HG02981 (cell line): ENCODE measurements at regions not wholly inside any gene's neighbourhood (a gene's known extent, or its start where the extent isn't known, plus 50 kb on each side); places are given as distances from the start of the nearest gene placed in this dataset.
A peak's percentile ranks its signal among the peaks of the same experiment; 100 is the strongest.

ENCODE experiments used
- ATAC-seq: cut with Tn5 transposase; IDR thresholded peaks from one replicate; pipeline ENCODE4 v1.9.1; 2021; ENCODE audit warnings: mild to moderate bottlenecking, moderate library complexity; ENCODE audit not compliant: unreplicated experiment

- ATAC-seq = no peak
Measured at GRCh38 chr4:125739760-125740159, 425.0 kb downstream of the FAT4 start.

GRCh38 chr4:125741825-125742452 is 427.2 kb downstream of the FAT4 start:
- ATAC-seq = no peak

- no peak for ATAC-seq
Measured at GRCh38 chr4:125744891-125745364, 430.2 kb downstream of the FAT4 start.

DNA sequence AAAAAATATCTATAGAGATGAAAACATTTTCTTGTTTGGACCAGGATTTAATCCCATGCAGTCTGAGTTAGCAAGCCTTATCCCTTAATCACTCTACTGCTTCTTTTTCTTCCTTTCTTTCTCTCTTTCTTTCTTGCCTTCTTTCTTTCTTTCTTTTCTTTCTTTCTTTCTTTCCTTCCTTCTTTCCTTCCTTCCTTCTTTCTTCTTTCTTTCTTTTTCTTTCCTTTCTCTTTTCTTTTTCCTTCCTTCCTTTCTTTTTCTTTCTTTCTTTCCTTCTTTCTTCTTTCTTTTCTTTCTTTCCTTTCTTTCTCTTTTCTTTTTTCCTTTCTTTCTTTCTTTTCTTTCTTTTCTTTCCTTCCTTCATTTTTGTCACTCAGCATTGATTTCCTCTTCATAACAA is 434.6 kb downstream of the FAT4 start:
- no peak for ATAC-seq

- no peak for ATAC-seq
Measured at GRCh38 chr4:125750399-125750798, 435.6 kb downstream of the FAT4 start.

GRCh38 chr4:125750828-125751466 is 436.2 kb downstream of the FAT4 start:
- ATAC-seq = no peak

DNA sequence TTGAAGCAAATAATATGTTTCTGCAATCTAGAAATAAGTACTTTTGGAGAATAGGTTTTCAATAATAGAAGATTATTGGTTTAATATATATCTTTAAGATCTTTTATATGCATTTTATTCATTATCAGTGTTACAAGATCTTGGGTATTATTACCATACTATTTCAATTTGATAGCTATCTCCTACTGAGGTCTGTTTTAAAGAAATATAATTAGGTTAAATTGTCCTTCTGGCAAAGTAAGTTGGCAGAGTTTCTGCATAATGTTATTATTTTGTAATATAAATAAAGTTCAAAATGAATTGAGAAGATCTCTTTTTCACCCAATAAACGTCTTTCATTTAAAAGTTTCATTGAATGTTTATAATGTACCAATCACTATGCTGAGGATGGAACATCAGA is 443.7 kb downstream of the FAT4 start:
- ATAC-seq = no peak

- ATAC-seq = no peak
Measured at GRCh38 chr4:125760201-125760819, 445.6 kb downstream of the FAT4 start.

DNA sequence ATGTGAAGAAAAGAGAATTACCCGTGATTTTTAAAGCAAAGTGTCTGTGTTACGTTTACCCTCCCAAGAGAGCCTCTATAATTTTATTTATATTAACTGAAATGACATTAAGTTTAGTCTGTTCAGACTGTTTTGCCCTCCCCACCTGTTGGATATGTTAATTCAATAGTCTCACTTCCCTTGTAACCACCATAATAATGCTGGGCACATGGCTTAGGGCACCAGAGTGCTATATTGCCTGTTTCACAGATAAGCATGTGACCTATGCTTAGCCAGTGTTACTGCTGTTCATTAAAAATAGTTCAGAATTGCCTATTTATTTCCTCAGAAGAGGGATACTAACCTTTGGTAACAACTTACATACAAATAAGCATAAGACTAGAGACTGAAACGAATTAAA is 446.2 kb downstream of the FAT4 start:
- no peak for ATAC-seq

GRCh38 chr4:125762537-125762936 is 447.8 kb downstream of the FAT4 start:
- no peak for ATAC-seq

DNA sequence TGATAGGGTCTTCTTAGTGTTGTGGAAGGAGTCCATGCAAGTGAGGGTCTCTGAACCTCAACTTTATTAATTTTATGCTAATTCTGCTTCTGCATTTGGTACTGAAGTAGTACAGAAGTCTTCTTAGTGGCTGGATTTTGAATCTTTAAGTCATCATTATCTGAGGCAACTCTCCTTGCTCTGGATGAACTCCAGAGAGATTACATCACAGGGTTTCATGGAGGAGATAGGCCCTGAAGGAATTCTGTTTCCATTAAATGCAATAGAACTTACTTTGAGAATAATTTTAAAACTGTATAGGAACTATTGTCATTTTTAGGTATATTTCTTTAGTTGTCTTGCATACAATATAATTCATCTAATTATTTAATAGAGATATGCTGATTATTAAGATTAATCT is 451.2 kb downstream of the FAT4 start:
- ATAC-seq = no peak

- no peak for ATAC-seq
Measured at GRCh38 chr4:125770814-125771398, 456.2 kb downstream of the FAT4 start.

- peak; percentile 73 for ATAC-seq
Measured at GRCh38 chr4:125772680-125773079, 457.9 kb downstream of the FAT4 start.

- no peak for ATAC-seq
Measured at GRCh38 chr4:125773502-125773901, 458.7 kb downstream of the FAT4 start.

- ATAC-seq = no peak
Measured at GRCh38 chr4:125773931-125774330, 459.2 kb downstream of the FAT4 start.

GRCh38 chr4:125776146-125776545 is 461.4 kb downstream of the FAT4 start:
- no peak for ATAC-seq

DNA sequence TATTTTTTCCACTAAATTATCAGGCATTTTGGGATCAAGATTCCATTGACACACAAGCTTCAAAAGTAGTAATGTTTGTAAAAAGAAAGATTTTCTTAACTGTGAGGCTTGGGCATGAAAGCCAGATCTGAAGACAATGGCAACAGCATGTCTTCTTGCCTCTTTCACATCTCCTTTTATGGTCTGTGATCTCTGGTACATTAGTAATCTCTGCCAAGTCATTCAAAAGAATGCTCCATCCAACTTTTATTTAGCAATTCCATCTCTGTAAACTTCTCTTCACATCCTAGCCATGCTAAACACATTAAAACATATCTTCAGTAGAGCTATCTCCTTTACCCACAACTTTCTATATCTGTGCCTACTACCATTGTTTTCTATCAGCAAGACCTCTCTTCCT is 465.4 kb downstream of the FAT4 start:
- ATAC-seq = no peak

- no peak for ATAC-seq
Measured at GRCh38 chr4:125780747-125781146, 466.0 kb downstream of the FAT4 start.

DNA sequence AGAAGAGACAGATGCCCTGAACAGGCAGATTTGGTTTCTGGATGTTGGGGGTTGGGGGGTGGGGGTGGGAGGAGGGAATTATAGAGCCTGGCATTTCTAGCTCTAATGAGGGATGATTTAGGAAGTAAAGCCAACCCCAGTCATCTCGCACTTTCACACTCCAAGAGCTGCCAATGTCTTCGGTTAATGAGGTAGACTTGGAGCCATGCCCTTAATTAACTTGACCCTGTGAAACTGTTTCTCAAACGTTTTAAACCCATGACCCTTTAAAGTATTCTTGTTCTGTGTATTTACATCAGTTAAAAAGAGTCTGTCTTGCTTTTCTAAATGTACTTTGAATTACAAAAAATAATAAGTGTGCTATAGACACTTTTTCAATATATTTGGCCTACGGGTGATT is 466.9 kb downstream of the FAT4 start:
- ATAC-seq = no peak

DNA sequence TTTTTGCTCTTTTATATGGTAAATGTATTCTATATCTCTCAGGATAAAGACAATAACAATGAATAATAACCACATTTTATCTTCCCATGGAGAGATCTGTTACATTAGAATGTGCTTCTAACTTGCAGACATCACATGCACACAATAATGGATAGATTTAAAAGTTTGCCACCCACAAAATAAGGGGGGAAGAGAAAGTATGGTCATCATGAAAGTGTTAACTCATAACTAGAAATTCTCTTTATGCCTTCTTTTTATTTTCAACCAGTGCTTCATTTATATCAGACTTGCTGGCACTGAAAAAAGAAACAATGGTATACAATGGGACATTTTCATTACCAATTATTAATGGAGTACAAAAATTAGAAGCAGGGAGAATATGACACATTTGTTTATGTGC is 470.0 kb downstream of the FAT4 start:
- ATAC-seq = no peak

GRCh38 chr4:125787707-125788106 is 473.0 kb downstream of the FAT4 start:
- ATAC-seq = no peak

- ATAC-seq = no peak
Measured at GRCh38 chr4:125789023-125789422, 474.3 kb downstream of the FAT4 start.
